Gastroesophageal sphincter (tissue), 3 donors: ENCODE measurements at regions not wholly inside any gene's neighbourhood (a gene's known extent, or its start where the extent isn't known, plus 50 kb on each side); places are given as distances from the start of the nearest gene placed in this dataset.

Experiments used
- EP300 ChIP-seq: sonication (generic); formaldehyde crosslinking; IDR thresholded peaks from one replicate; pipeline ENCODE4 v1.6.1; 2017; ENCODE audit warnings: antibody characterized with exemption, mild to moderate bottlenecking
- POLR2A ChIP-seq, 2 donors: fragments of 450-650 bp; IDR thresholded peaks; one replicate each; pipeline ENCODE4 v1.6.1; 2017; ENCODE audit warnings: antibody characterized with exemption in 2 of 2, mild to moderate bottlenecking in 2 of 2, moderate library complexity in 1 of 2
- POLR2AphosphoS5 ChIP-seq: sonication (generic); formaldehyde crosslinking; IDR thresholded peaks from one replicate; pipeline ENCODE4 v1.6.1; 2017; ENCODE audit warnings: antibody characterized with exemption
- TF ChIP-seq, protein P1 (sequence below), 4 experiments: fragments of 200-600 bp in 2 of 4; fragments of 450-650 bp in 2 of 4; sonication (generic) in 1 of 4; IDR thresholded peaks; one replicate each; pipeline ENCODE4 v1.5.1; 2017 to 2019; ENCODE audit warnings: antibody characterized with exemption in 4 of 4, mild to moderate bottlenecking in 2 of 4, moderate library complexity in 2 of 4

DNA sequence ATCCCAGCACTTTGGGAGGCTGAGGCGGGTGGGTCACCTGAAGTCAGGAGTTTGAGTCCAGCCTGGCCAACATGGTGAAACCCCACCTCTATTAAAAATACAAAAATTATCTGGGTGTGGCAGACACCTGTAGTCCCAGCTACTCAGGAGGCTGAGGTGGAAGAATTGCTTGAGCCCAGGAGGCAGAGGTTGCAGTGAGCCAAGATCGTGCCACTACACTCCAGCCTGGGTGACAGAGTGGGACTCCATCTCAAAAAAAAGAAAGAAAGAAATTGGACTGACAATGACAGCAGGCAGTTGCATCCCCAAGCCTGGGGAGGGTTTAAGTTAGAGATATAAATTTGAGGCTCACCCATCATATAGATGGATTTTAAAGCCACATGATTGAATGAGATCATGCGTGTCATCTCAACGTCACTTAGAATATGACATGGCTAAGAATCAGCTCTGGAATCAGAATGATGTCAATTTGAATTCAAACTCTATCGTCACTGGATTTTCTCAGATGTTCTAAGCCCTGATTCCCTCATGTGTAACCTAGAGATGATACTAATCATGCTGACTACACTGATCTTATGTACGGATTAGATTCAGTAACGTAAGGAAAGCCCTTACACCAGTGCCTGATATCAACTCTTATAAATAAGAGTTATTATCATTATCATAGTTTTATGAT lies 534.0 kb upstream of the JARID2 start:
- TF ChIP-seq POLR2A (IDR thresholded peaks at IDR 0.05) = no peak
- TF ChIP-seq, protein P1, sequence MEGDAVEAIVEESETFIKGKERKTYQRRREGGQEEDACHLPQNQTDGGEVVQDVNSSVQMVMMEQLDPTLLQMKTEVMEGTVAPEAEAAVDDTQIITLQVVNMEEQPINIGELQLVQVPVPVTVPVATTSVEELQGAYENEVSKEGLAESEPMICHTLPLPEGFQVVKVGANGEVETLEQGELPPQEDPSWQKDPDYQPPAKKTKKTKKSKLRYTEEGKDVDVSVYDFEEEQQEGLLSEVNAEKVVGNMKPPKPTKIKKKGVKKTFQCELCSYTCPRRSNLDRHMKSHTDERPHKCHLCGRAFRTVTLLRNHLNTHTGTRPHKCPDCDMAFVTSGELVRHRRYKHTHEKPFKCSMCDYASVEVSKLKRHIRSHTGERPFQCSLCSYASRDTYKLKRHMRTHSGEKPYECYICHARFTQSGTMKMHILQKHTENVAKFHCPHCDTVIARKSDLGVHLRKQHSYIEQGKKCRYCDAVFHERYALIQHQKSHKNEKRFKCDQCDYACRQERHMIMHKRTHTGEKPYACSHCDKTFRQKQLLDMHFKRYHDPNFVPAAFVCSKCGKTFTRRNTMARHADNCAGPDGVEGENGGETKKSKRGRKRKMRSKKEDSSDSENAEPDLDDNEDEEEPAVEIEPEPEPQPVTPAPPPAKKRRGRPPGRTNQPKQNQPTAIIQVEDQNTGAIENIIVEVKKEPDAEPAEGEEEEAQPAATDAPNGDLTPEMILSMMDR (IDR thresholded peaks at IDR 0.05) = no peak
- TF ChIP-seq EP300 = no peak
- no peak for TF ChIP-seq POLR2AphosphoS5
